SK-N-SH (cell line): ENCODE measurements at regions not wholly inside any gene's neighbourhood (a gene's known extent, or its start where the extent isn't known, plus 50 kb on each side); places are given as distances from the start of the nearest gene placed in this dataset.

Source experiments
- CTCF ChIA-PET: fragments of 300-600, 350-600 bp; formaldehyde crosslinking; extraction: SDS; loops from one replicate; lab custom pipeline; 2021; lab: Yijun Ruan, JAX
- POLR2A ChIA-PET: fragments of 350-600 bp; sonication (Branson Sonifier 250); formaldehyde crosslinking; extraction: SDS; loops from one replicate; lab custom pipeline; 2020; ENCODE audit warnings: antibody characterized with exemption, inconsistent platforms; lab: Yijun Ruan, JAX
- DNase-seq: peaks from one replicate; pipeline ENCODE4 v3.0.0; 2012
- H2AFZ ChIP-seq: fragments of 200-600 bp; sonication (generic); 2 replicates; pipeline ENCODE4 v1.8.1; 2016; ENCODE audit warnings: antibody characterized with exemption, mild to moderate bottlenecking, low read depth
- H3F3A ChIP-seq: fragments of 200-600 bp; sonication (generic); replicated peaks from 2 replicates; pipeline ENCODE3; 2016; ENCODE audit warnings: antibody characterized with exemption, mild to moderate bottlenecking; ENCODE audit not compliant: insufficient read depth
- H3K27ac ChIP-seq, 2 experiments: fragments of 200-500 bp in 1 of 2; fragments of 200-600 bp in 1 of 2; sonication (Bioruptor generic) in 1 of 2; sonication (generic), shearing (Covaris generic) in 1 of 2; 2 replicates each; pipeline versions ENCODE4 v1.5.1 to v1.6.1; 2014 to 2016; ENCODE audit warnings: low read depth in 2 of 2, inconsistent platforms in 1 of 2, low read length in 1 of 2, mild to moderate bottlenecking in 1 of 2, mixed read lengths in 1 of 2
- H3K27me3 ChIP-seq: fragments of 200-600 bp; sonication (generic), shearing (Covaris generic); 2 replicates; pipeline ENCODE4 v1.6.1; 2016; ENCODE audit warnings: mixed run types; ENCODE audit not compliant: insufficient read depth
- H3K36me3 ChIP-seq, 2 experiments: fragments of 200-500 bp in 1 of 2; fragments of 200-600 bp in 1 of 2; sonication (Bioruptor generic) in 1 of 2; sonication (generic) in 1 of 2; replicated peaks in 1 of 2; 2 replicates each; pipeline versions ENCODE3 to v1.5.1; 2014 to 2016; ENCODE audit warnings: low read length in 1 of 2, mild to moderate bottlenecking in 1 of 2; ENCODE audit not compliant: insufficient read depth in 2 of 2, control insufficient read depth in 1 of 2
- H3K4me1 ChIP-seq, 2 experiments: fragments of 200-500 bp in 1 of 2; fragments of 200-600 bp in 1 of 2; sonication (Bioruptor generic) in 1 of 2; sonication (generic), shearing (Covaris generic) in 1 of 2; 2 replicates each; pipeline versions ENCODE4 v1.5.1 to v1.6.1; 2014 to 2016; ENCODE audit warnings: low read depth in 1 of 2, low read length in 1 of 2, mixed run types in 1 of 2; ENCODE audit not compliant: insufficient read depth in 2 of 2, control insufficient read depth in 1 of 2
- H3K4me2 ChIP-seq: fragments of 200-600 bp; sonication (generic), shearing (Covaris generic); 2 replicates; pipeline ENCODE4 v1.6.1; 2017; ENCODE audit warnings: mixed run types
- H3K4me3 ChIP-seq, 2 experiments: fragments of 200-500 bp in 1 of 2; fragments of 200-600 bp in 1 of 2; sonication (Bioruptor generic) in 1 of 2; sonication (generic), shearing (Covaris generic) in 1 of 2; 2 replicates each; pipeline versions ENCODE4 v1.5.1 to v1.8.1; 2014 to 2016; ENCODE audit warnings: low read depth in 2 of 2, inconsistent platforms in 1 of 2, low read length in 1 of 2, mild to moderate bottlenecking in 1 of 2, mixed read lengths in 1 of 2, moderate library complexity in 1 of 2
- H3K79me2 ChIP-seq: fragments of 200-600 bp; sonication (generic); 2 replicates; pipeline ENCODE4 v1.8.1; 2017; ENCODE audit warnings: mild to moderate bottlenecking; ENCODE audit not compliant: insufficient read depth
- H3K9ac ChIP-seq: fragments of 200-600 bp; sonication (generic); 2 replicates; pipeline ENCODE4 v1.6.1; 2017; ENCODE audit warnings: mixed run types
- H3K9me2 ChIP-seq: fragments of 200-600 bp; sonication (generic); 2 replicates; pipeline ENCODE4 v1.6.1; 2017; ENCODE audit warnings: mixed run types
- H3K9me3 ChIP-seq: fragments of 200-600 bp; sonication (generic); 2 replicates; pipeline ENCODE4 v1.6.1; 2017; ENCODE audit warnings: mixed run types, mild to moderate bottlenecking, moderate library complexity
- H4K20me1 ChIP-seq: fragments of 200-600 bp; sonication (generic); 2 replicates; pipeline ENCODE4 v1.6.1; 2017; ENCODE audit warnings: mild to moderate bottlenecking, mixed run types; ENCODE audit not compliant: insufficient read depth
- CHD2 ChIP-seq: fragments of 150-350 bp; IDR thresholded peaks from 2 replicates; pipeline ENCODE4 v1.6.1; 2018; ENCODE audit warnings: low read length; ENCODE audit not compliant: partially characterized antibody
- EP300 ChIP-seq, 2 experiments: IDR thresholded peaks; 2 replicates each; pipeline versions ENCODE4 v1.4.0 to v1.6.1; 2012; ENCODE audit warnings: borderline replicate concordance in 1 of 2, low read depth in 1 of 2, low read length in 1 of 2
- EZH2phosphoT487 ChIP-seq: fragments of 200-600 bp; sonication (generic); IDR thresholded peaks from 2 replicates; pipeline ENCODE4 v1.6.1; 2017; ENCODE audit warnings: low read depth, mixed run types, mild to moderate bottlenecking, antibody characterized with exemption, moderate library complexity, borderline replicate concordance
- FOSL2 ChIP-seq: IDR thresholded peaks from 2 replicates; pipeline ENCODE4 v1.4.0; 2012; ENCODE audit warnings: low read depth, mild to moderate bottlenecking, moderate library complexity, borderline replicate concordance
- FOXJ3 ChIP-seq: sonication (generic); formaldehyde crosslinking; IDR thresholded peaks from 2 replicates; pipeline ENCODE4 v1.5.1; 2020; ENCODE audit warnings: mild to moderate bottlenecking, missing genetic modification reagents
- FOXM1 ChIP-seq: IDR thresholded peaks from 2 replicates; pipeline ENCODE4 v1.4.0; 2012; ENCODE audit warnings: low read depth, mild to moderate bottlenecking
- GABPA ChIP-seq: IDR thresholded peaks from 2 replicates; pipeline ENCODE4 v1.4.0; 2012; ENCODE audit warnings: low read depth, mild to moderate bottlenecking
- GATA2 ChIP-seq: sonication (generic); formaldehyde crosslinking; IDR thresholded peaks from 2 replicates; pipeline ENCODE4 v1.5.0; 2020; ENCODE audit warnings: mild to moderate bottlenecking, missing genetic modification reagents
- NFIC ChIP-seq: IDR thresholded peaks from 2 replicates; pipeline ENCODE4 v1.4.0; 2012; ENCODE audit warnings: borderline replicate concordance
- RAD21 ChIP-seq: IDR thresholded peaks from 2 replicates; pipeline ENCODE4 v1.6.1; 2012; ENCODE audit warnings: mild to moderate bottlenecking, low read length
- RFX5 ChIP-seq: IDR thresholded peaks from 2 replicates; pipeline ENCODE4 v1.6.1; 2012; ENCODE audit warnings: mild to moderate bottlenecking, improper control_type of control experiment, low read length
- TAF1 ChIP-seq: IDR thresholded peaks from 2 replicates; pipeline ENCODE4 v1.6.1; 2012; ENCODE audit warnings: low read depth, mild to moderate bottlenecking, low read length, moderate library complexity, borderline replicate concordance
- TCF12 ChIP-seq: IDR thresholded peaks from 2 replicates; pipeline ENCODE4 v1.4.0; 2012
- WGBS: methylation state at CpG from one replicate; pipeline ENCODE4 v1.1.6; 2017; ENCODE audit warnings: low lambda C conversion rate; 5-methylcytosine and 5-hydroxymethylcytosine counted together
- TF ChIP-seq, protein P1 (sequence below): fragments of 150-350 bp; IDR thresholded peaks from 2 replicates; pipeline ENCODE4 v1.6.1; 2016; ENCODE audit warnings: mild to moderate bottlenecking, low read depth, low read length
- TF ChIP-seq, protein P2 (sequence below): IDR thresholded peaks from 2 replicates; pipeline ENCODE4 v1.4.0; 2012; ENCODE audit warnings: low read depth, borderline replicate concordance
- TF ChIP-seq, protein P3 (sequence below): fragments of 150-350 bp; IDR thresholded peaks from 2 replicates; pipeline ENCODE4 v1.6.1; 2017; ENCODE audit warnings: antibody characterized with exemption, low read length, low read depth, borderline replicate concordance

GRCh38 chr4:112770114-112770513 is 133.2 kb downstream of the LARP7 start:
- no peaks in the 10 kb centered on the region for H3K4me1 ChIP-seq
- H3K9me2 ChIP-seq = no peaks in the 10 kb centered on the region
- H3K79me2 ChIP-seq = no peaks in the 10 kb centered on the region
- H3K27me3 ChIP-seq = no peaks in the 10 kb centered on the region
- DNase-seq = no peak
- CTCF ChIA-PET = interaction anchor here (2.2 kb wide), 1 partner anchor 168 kb away, joined by 6 read pairs; no protein-coding TSS in a partner anchor
- no peaks in the 10 kb centered on the region for H3K36me3 ChIP-seq
- H3K4me3 ChIP-seq = no peak overlapping the region
- H3K9me3 ChIP-seq = no peaks in the 10 kb centered on the region
- no peak overlapping the region for H3K4me2 ChIP-seq
- H2AFZ ChIP-seq = no peak overlapping the region
- H4K20me1 ChIP-seq = no peaks in the 10 kb centered on the region
- no peak for TF ChIP-seq TCF12
- TF ChIP-seq TAF1 = no peak
- no peak for TF ChIP-seq FOXM1
- no peak for TF ChIP-seq RAD21
- TF ChIP-seq, protein P1, sequence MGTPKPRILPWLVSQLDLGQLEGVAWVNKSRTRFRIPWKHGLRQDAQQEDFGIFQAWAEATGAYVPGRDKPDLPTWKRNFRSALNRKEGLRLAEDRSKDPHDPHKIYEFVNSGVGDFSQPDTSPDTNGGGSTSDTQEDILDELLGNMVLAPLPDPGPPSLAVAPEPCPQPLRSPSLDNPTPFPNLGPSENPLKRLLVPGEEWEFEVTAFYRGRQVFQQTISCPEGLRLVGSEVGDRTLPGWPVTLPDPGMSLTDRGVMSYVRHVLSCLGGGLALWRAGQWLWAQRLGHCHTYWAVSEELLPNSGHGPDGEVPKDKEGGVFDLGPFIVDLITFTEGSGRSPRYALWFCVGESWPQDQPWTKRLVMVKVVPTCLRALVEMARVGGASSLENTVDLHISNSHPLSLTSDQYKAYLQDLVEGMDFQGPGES = no peak
- TF ChIP-seq GATA2 (CRISPR knock-in tag) = no peak
- no peak for TF ChIP-seq RFX5
- TF ChIP-seq, protein P2, sequence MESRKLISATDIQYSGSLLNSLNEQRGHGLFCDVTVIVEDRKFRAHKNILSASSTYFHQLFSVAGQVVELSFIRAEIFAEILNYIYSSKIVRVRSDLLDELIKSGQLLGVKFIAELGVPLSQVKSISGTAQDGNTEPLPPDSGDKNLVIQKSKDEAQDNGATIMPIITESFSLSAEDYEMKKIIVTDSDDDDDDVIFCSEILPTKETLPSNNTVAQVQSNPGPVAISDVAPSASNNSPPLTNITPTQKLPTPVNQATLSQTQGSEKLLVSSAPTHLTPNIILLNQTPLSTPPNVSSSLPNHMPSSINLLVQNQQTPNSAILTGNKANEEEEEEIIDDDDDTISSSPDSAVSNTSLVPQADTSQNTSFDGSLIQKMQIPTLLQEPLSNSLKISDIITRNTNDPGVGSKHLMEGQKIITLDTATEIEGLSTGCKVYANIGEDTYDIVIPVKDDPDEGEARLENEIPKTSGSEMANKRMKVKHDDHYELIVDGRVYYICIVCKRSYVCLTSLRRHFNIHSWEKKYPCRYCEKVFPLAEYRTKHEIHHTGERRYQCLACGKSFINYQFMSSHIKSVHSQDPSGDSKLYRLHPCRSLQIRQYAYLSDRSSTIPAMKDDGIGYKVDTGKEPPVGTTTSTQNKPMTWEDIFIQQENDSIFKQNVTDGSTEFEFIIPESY = no peak
- no peak for TF ChIP-seq FOSL2
- TF ChIP-seq EP300 (IDR thresholded peaks at IDR 0.05; ENCODE audit: borderline replicate concordance in 1 of 2, low read depth in 1 of 2, low read length in 1 of 2) = no peak
- TF ChIP-seq, protein P3, sequence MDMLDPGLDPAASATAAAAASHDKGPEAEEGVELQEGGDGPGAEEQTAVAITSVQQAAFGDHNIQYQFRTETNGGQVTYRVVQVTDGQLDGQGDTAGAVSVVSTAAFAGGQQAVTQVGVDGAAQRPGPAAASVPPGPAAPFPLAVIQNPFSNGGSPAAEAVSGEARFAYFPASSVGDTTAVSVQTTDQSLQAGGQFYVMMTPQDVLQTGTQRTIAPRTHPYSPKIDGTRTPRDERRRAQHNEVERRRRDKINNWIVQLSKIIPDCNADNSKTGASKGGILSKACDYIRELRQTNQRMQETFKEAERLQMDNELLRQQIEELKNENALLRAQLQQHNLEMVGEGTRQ = no peak
- no peak for TF ChIP-seq FOXJ3 (CRISPR knock-in tag)
- TF ChIP-seq EZH2phosphoT487 = no peak
- no peak for TF ChIP-seq GABPA
- no peak for TF ChIP-seq NFIC
- TF ChIP-seq CHD2 = no peak
- H3K9ac ChIP-seq = no peak overlapping the region
- WGBS = 77% methylated on average over 5 of the region's 5 CpGs
- POLR2A ChIA-PET = no interaction called here
- no peaks in the 10 kb centered on the region for H3F3A ChIP-seq
- no peak overlapping the region for H3K27ac ChIP-seq
